T-helper 2 cell treated with Interferon-gamma antibody and Interleukin-4, amounts not matched to agents 5 μg/mL and 100 μg/mL, for 36 hours (primary cell): ENCODE measurements at regions not wholly inside any gene's neighbourhood (a gene's known extent, or its start where the extent isn't known, plus 50 kb on each side); places are given as distances from the start of the nearest gene placed in this dataset.
A peak's percentile ranks its signal among the peaks of the same experiment; 100 is the strongest.
"Not testable (repeated sequence)": the region's sequence is repeated elsewhere in the genome, so short reads cannot be mapped to it uniquely, and the experiment has no call there.

Source experiments
- DNase-seq: peaks from one replicate; pipeline ENCODE4 v3.0.0; 2021; ENCODE audit warnings: low spot score
- H3K27ac Mint-ChIP-seq: one replicate; pipeline ENCODE4 v1.8.0; 2021; ENCODE audit warnings: mild to moderate bottlenecking, mixed read lengths
- H3K27me3 Mint-ChIP-seq: one replicate; pipeline ENCODE4 v1.8.0; 2021; ENCODE audit warnings: low read depth, mixed read lengths
- H3K36me3 Mint-ChIP-seq: one replicate; pipeline ENCODE4 v1.8.0; 2021; ENCODE audit warnings: low read depth, mixed read lengths
- H3K4me1 Mint-ChIP-seq: one replicate; pipeline ENCODE4 v1.8.0; 2021; ENCODE audit warnings: low read depth, mixed read lengths
- H3K4me3 Mint-ChIP-seq: one replicate; pipeline ENCODE4 v1.8.0; 2022; ENCODE audit warnings: mild to moderate bottlenecking, moderate library complexity, mixed read lengths
- H3K9me3 Mint-ChIP-seq: one replicate; pipeline ENCODE4 v1.8.0; 2021; ENCODE audit warnings: mixed read lengths

GRCh38 chr5:181473483-181473882, 106.4 kb downstream of the OR4F3 start:
- not testable (repeated sequence) for H3K4me1 Mint-ChIP-seq, H3K9me3 Mint-ChIP-seq, H3K27me3 Mint-ChIP-seq, H3K4me3 Mint-ChIP-seq, H3K36me3 Mint-ChIP-seq, H3K27ac Mint-ChIP-seq
- DNase-seq, result peak; percentile 3
